Liver (tissue), 8 donors: ENCODE measurements at regions not wholly inside any gene's neighbourhood (a gene's known extent, or its start where the extent isn't known, plus 50 kb on each side); places are given as distances from the start of the nearest gene placed in this dataset.

Source experiments
- DNase-seq: peaks from one replicate; pipeline ENCODE4 v3.0.0-alpha.2; 2017; ENCODE audit warnings: low spot score
- H3K27ac ChIP-seq, 2 donors: one replicate each; pipeline ENCODE4 v1.7.0; 2013; ENCODE audit warnings: inconsistent platforms in 2 of 2, low read length in 2 of 2, control low read depth in 1 of 2, low read depth in 1 of 2, mild to moderate bottlenecking in 1 of 2
- H3K27me3 ChIP-seq, 4 donors: one replicate each; pipeline versions ENCODE4 v1.6.1 to v1.7.0; 2013; ENCODE audit warnings: low read length in 3 of 4, inconsistent platforms in 1 of 4, mild to moderate bottlenecking in 1 of 4, moderate library complexity in 1 of 4; ENCODE audit not compliant: control insufficient read depth in 4 of 4, insufficient read depth in 4 of 4
- H3K36me3 ChIP-seq, 4 donors: one replicate each; pipeline versions ENCODE4 v1.6.1 to v1.7.0; 2013; ENCODE audit warnings: low read length in 3 of 4, mild to moderate bottlenecking in 3 of 4, low read depth in 1 of 4, moderate library complexity in 1 of 4; ENCODE audit not compliant: control insufficient read depth in 4 of 4, insufficient read depth in 3 of 4
- H3K4me1 ChIP-seq, 4 donors: one replicate each; pipeline versions ENCODE4 v1.6.1 to v1.7.0; 2013; ENCODE audit warnings: low read length in 3 of 4, mild to moderate bottlenecking in 3 of 4, moderate library complexity in 1 of 4; ENCODE audit not compliant: control insufficient read depth in 4 of 4, insufficient read depth in 4 of 4
- H3K4me3 ChIP-seq, 3 donors: one replicate each; pipeline versions ENCODE4 v1.6.1 to v1.7.0; 2013; ENCODE audit warnings: low read length in 3 of 3, control low read depth in 1 of 3, low read depth in 1 of 3, mild to moderate bottlenecking in 1 of 3
- H3K9ac ChIP-seq, 2 donors: one replicate each; pipeline ENCODE4 v1.7.0; 2013; ENCODE audit warnings: low read length in 2 of 2, mild to moderate bottlenecking in 2 of 2, moderate library complexity in 2 of 2, control low read depth in 1 of 2, low read depth in 1 of 2
- H3K9me3 ChIP-seq, 4 donors: one replicate each; pipeline versions ENCODE4 v1.6.1 to v1.7.0; 2013; ENCODE audit warnings: low read length in 3 of 4; ENCODE audit not compliant: control insufficient read depth in 4 of 4
- EGR1 ChIP-seq, 2 donors: IDR thresholded peaks; 2 replicates each; pipeline ENCODE4 v1.6.1; 2016 to 2018; ENCODE audit warnings: antibody characterized with exemption in 2 of 2, low read depth in 2 of 2
- FOXA2 ChIP-seq: IDR thresholded peaks from 2 replicates; pipeline ENCODE4 v1.6.1; 2016; ENCODE audit warnings: antibody characterized with exemption
- GABPA ChIP-seq, 2 donors: IDR thresholded peaks in 1 of 2; conservative IDR thresholded peaks in 1 of 2; 2 replicates each; pipeline ENCODE4 v1.6.1; 2016; ENCODE audit warnings: antibody characterized with exemption in 2 of 2, mild to moderate bottlenecking in 1 of 2, moderate library complexity in 1 of 2
- HNF4A ChIP-seq, 2 donors: conservative IDR thresholded peaks; 2 replicates each; pipeline ENCODE4 v1.6.1; 2016; ENCODE audit warnings: antibody characterized with exemption in 2 of 2, mild to moderate bottlenecking in 2 of 2
- HNF4G ChIP-seq: IDR thresholded peaks from 2 replicates; pipeline ENCODE4 v1.6.1; 2016; ENCODE audit warnings: antibody characterized with exemption
- JUND ChIP-seq, 2 donors: IDR thresholded peaks; 2 replicates each; pipeline ENCODE4 v1.6.1; 2016; ENCODE audit warnings: antibody characterized with exemption in 2 of 2
- NR2F2 ChIP-seq: IDR thresholded peaks from 2 replicates; pipeline ENCODE4 v1.6.1; 2016; ENCODE audit warnings: antibody characterized with exemption
- RAD21 ChIP-seq, 2 donors: IDR thresholded peaks; 2 replicates each; pipeline ENCODE4 v1.6.1; 2016; ENCODE audit warnings: antibody characterized with exemption in 2 of 2, mild to moderate bottlenecking in 2 of 2
- RXRA ChIP-seq, 2 donors: IDR thresholded peaks; 2 replicates each; pipeline ENCODE4 v1.6.1; 2017 to 2018; ENCODE audit warnings: antibody characterized with exemption in 2 of 2, mild to moderate bottlenecking in 1 of 2
- SP1 ChIP-seq: IDR thresholded peaks from 2 replicates; pipeline ENCODE4 v1.6.1; 2018; ENCODE audit warnings: antibody characterized with exemption, mild to moderate bottlenecking
- TAF1 ChIP-seq: conservative IDR thresholded peaks from 2 replicates; pipeline ENCODE4 v1.6.1; 2016; ENCODE audit warnings: antibody characterized with exemption, mild to moderate bottlenecking
- YY1 ChIP-seq: IDR thresholded peaks from 2 replicates; pipeline ENCODE4 v1.6.1; 2016; ENCODE audit warnings: antibody characterized with exemption, mild to moderate bottlenecking
- WGBS: extraction: QIAGEN DNeasy Blood & Tissue Kit; methylation state at CpG from one replicate; pipeline ENCODE4 v1.1.7; 2013; 5-methylcytosine and 5-hydroxymethylcytosine counted together
- TF ChIP-seq, protein P1 (sequence below): IDR thresholded peaks from 2 replicates; pipeline ENCODE4 v1.6.1; 2016; ENCODE audit warnings: antibody characterized with exemption
- TF ChIP-seq, protein P2 (sequence below): fragments of 150-350 bp; IDR thresholded peaks from 2 replicates; pipeline ENCODE4 v1.5.1; 2017; ENCODE audit warnings: improper control_type of control experiment, low read depth, low read length; ENCODE audit not compliant: missing input control
- TF ChIP-seq, protein P3 (sequence below): IDR thresholded peaks from 2 replicates; pipeline ENCODE4 v1.6.1; 2016; ENCODE audit warnings: antibody characterized with exemption
- TF ChIP-seq, protein P4 (sequence below): IDR thresholded peaks from 2 replicates; pipeline ENCODE4 v1.6.1; 2016; ENCODE audit warnings: antibody characterized with exemption
- TF ChIP-seq, protein P5 (sequence below): IDR thresholded peaks from 2 replicates; pipeline ENCODE4 v1.6.1; 2016; ENCODE audit warnings: antibody characterized with exemption, mild to moderate bottlenecking
- donor health status: healthy.
- donor health status: healthy.
- donor health status: healthy.
- donor health status: healthy.
- donor health status: healthy.

DNA sequence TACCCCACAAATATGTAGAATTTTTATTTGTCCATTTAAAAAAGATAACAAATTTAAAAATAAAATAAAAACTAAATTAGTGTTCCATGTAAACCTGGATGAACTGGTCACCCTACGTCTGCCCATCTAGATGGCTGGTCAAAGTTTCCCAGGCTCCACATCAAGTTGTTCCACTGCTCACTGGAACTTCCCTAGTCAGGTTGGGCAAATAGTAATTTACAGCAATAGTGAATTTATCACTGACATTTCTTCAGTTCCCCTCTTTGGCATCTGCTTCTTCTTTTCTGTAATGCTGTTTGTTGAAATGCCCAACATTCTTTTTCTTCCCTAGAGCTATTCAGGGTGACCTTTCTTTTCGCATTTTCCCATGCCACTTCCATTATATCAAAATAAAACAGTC, 272.7 kb upstream of the BTG1 start:
- H3K27me3 ChIP-seq, result no peaks in the 10 kb centered on the region
- no peaks in the 10 kb centered on the region for H3K36me3 ChIP-seq
- H3K27ac ChIP-seq, result no peak overlapping the region
- no peaks in the 10 kb centered on the region for H3K9me3 ChIP-seq
- no peak overlapping the region for H3K9ac ChIP-seq
- TF ChIP-seq RAD21 (IDR thresholded peaks at IDR 0.05) (no peak), JUND (IDR thresholded peaks at IDR 0.05) (no peak), HNF4G (no peak), EGR1 (IDR thresholded peaks at IDR 0.05; ENCODE audit: low read depth in 2 of 2) (no peak), FOXA2 (no peak), HNF4A (conservative IDR thresholded peaks at IDR 0.05) (no peak), RXRA (IDR thresholded peaks at IDR 0.05) (no peak), GABPA (IDR thresholded peaks at IDR 0.05 in 1 of 2, conservative IDR thresholded peaks at IDR 0.05 in 1 of 2) (no peak), YY1 (no peak), TAF1 (no peak), SP1 (no peak), NR2F2 (no peak)
- TF ChIP-seq, protein P1, sequence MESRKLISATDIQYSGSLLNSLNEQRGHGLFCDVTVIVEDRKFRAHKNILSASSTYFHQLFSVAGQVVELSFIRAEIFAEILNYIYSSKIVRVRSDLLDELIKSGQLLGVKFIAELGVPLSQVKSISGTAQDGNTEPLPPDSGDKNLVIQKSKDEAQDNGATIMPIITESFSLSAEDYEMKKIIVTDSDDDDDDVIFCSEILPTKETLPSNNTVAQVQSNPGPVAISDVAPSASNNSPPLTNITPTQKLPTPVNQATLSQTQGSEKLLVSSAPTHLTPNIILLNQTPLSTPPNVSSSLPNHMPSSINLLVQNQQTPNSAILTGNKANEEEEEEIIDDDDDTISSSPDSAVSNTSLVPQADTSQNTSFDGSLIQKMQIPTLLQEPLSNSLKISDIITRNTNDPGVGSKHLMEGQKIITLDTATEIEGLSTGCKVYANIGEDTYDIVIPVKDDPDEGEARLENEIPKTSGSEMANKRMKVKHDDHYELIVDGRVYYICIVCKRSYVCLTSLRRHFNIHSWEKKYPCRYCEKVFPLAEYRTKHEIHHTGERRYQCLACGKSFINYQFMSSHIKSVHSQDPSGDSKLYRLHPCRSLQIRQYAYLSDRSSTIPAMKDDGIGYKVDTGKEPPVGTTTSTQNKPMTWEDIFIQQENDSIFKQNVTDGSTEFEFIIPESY, result no peak
- TF ChIP-seq, protein P2, sequence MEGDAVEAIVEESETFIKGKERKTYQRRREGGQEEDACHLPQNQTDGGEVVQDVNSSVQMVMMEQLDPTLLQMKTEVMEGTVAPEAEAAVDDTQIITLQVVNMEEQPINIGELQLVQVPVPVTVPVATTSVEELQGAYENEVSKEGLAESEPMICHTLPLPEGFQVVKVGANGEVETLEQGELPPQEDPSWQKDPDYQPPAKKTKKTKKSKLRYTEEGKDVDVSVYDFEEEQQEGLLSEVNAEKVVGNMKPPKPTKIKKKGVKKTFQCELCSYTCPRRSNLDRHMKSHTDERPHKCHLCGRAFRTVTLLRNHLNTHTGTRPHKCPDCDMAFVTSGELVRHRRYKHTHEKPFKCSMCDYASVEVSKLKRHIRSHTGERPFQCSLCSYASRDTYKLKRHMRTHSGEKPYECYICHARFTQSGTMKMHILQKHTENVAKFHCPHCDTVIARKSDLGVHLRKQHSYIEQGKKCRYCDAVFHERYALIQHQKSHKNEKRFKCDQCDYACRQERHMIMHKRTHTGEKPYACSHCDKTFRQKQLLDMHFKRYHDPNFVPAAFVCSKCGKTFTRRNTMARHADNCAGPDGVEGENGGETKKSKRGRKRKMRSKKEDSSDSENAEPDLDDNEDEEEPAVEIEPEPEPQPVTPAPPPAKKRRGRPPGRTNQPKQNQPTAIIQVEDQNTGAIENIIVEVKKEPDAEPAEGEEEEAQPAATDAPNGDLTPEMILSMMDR, result no peak
- TF ChIP-seq, protein P3, sequence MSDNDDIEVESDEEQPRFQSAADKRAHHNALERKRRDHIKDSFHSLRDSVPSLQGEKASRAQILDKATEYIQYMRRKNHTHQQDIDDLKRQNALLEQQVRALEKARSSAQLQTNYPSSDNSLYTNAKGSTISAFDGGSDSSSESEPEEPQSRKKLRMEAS, result no peak
- TF ChIP-seq, protein P4, sequence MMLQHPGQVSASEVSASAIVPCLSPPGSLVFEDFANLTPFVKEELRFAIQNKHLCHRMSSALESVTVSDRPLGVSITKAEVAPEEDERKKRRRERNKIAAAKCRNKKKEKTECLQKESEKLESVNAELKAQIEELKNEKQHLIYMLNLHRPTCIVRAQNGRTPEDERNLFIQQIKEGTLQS, result no peak
- TF ChIP-seq, protein P5, sequence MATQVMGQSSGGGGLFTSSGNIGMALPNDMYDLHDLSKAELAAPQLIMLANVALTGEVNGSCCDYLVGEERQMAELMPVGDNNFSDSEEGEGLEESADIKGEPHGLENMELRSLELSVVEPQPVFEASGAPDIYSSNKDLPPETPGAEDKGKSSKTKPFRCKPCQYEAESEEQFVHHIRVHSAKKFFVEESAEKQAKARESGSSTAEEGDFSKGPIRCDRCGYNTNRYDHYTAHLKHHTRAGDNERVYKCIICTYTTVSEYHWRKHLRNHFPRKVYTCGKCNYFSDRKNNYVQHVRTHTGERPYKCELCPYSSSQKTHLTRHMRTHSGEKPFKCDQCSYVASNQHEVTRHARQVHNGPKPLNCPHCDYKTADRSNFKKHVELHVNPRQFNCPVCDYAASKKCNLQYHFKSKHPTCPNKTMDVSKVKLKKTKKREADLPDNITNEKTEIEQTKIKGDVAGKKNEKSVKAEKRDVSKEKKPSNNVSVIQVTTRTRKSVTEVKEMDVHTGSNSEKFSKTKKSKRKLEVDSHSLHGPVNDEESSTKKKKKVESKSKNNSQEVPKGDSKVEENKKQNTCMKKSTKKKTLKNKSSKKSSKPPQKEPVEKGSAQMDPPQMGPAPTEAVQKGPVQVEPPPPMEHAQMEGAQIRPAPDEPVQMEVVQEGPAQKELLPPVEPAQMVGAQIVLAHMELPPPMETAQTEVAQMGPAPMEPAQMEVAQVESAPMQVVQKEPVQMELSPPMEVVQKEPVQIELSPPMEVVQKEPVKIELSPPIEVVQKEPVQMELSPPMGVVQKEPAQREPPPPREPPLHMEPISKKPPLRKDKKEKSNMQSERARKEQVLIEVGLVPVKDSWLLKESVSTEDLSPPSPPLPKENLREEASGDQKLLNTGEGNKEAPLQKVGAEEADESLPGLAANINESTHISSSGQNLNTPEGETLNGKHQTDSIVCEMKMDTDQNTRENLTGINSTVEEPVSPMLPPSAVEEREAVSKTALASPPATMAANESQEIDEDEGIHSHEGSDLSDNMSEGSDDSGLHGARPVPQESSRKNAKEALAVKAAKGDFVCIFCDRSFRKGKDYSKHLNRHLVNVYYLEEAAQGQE, result no peak
- 92% methylated on average over 2 of the region's 2 CpGs for WGBS
- no peak overlapping the region for H3K4me3 ChIP-seq
- no peaks in the 10 kb centered on the region for H3K4me1 ChIP-seq
- DNase-seq, result no peak

DNA sequence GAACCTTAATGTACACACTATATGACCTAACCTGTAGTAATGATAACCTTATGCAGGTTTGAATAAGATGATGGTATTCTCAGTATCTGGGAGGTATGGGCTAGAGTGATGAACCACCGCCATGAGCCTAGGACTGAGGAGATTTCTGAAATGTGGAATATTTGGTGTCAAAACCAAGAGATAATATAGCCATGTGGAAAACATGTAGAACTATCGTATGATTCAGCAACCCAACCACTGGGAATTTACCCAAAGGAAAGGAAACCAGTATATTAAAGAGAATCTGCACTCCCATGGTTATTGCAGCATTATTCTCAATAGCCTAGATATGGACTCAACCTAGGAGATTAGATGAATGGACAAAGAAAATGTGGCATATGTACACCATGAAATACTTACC, 271.7 kb upstream of the BTG1 start:
- no peak overlapping the region for H3K27ac ChIP-seq
- no peaks in the 10 kb centered on the region for H3K4me1 ChIP-seq
- H3K36me3 ChIP-seq, result no peaks in the 10 kb centered on the region
- TF ChIP-seq HNF4G, result no peak
- H3K4me3 ChIP-seq, result no peak overlapping the region
- no peak for DNase-seq
- H3K9me3 ChIP-seq, result no peaks in the 10 kb centered on the region
- H3K9ac ChIP-seq, result no peak overlapping the region
- 98% methylated on average over 2 of the region's 2 CpGs for WGBS
- no peaks in the 10 kb centered on the region for H3K27me3 ChIP-seq
